ENCODE measurements at regions not wholly inside any gene's neighbourhood (a gene's known extent, or its start where the extent isn't known, plus 50 kb on each side); places are given as distances from the start of the nearest gene placed in this dataset.

GRCh38 chr3:88301996-88302393, 152.2 kb downstream of the C3orf38 start:
- H3K9me2 ChIP-seq (ENCODE audit: insufficient read depth), result peaks cover 5% of the 10 kb centered on the region; the same call in 1 of the 2 replicates
- Mint-ChIP-seq H3K4me1 (peaks cover 13% of the 10 kb centered on the region), H3K9me3 (peaks cover 14% of the 10 kb centered on the region; the same call in 2 of the 3 replicates), H3K27me3 (ENCODE audit: insufficient read depth, low read depth, poor library complexity) (peaks cover 1% of the 10 kb centered on the region), H3K36me3 (ENCODE audit: low read depth) (peaks cover 17% of the 10 kb centered on the region; the same call in 2 of the 3 replicates), H3K4me3 (no peak overlapping the region), H3K27ac (no peak overlapping the region)
- no peak overlapping the region for H3K4me3 ChIP-seq
- no peaks in the 10 kb centered on the region for H4K20me1 ChIP-seq (replicated peaks; ENCODE audit: insufficient read depth)
- no peak overlapping the region for H3K27ac ChIP-seq (ENCODE audit: low read depth)
- TF ChIP-seq CTCF (conservative IDR thresholded peaks at IDR 0.05; ENCODE audit: low read depth in 2 of 2) (no peak), CREB1 (CRISPR knock-in tag; IDR thresholded peaks at IDR 0.05; ENCODE audit: low read depth) (no peak), REST (IDR thresholded peaks at IDR 0.05; ENCODE audit: unreplicated experiment) (no peak), JUNB (IDR thresholded peaks at IDR 0.05; ENCODE audit: unreplicated experiment) (no peak), EZH2 (IDR thresholded peaks at IDR 0.05; ENCODE audit: low read depth, unreplicated experiment) (no peak), ETS1 (IDR thresholded peaks at IDR 0.05) (no peak), STAT1 (IDR thresholded peaks at IDR 0.05; ENCODE audit: unreplicated experiment) (no peak), POLR2AphosphoS5 (IDR thresholded peaks at IDR 0.05; ENCODE audit: low read depth) (no peak), ZNF114 (CRISPR knock-in tag; IDR thresholded peaks at IDR 0.05) (no peak), NANOG (IDR thresholded peaks at IDR 0.05; ENCODE audit: borderline replicate concordance) (no peak), EZH2phosphoT487 (IDR thresholded peaks at IDR 0.05; ENCODE audit: unreplicated experiment) (no peak), ZNF331 (CRISPR knock-in tag; IDR thresholded peaks at IDR 0.05; ENCODE audit: low read depth) (no peak), ZNF462 (CRISPR knock-in tag; IDR thresholded peaks at IDR 0.05) (no peak)
- H3F3A ChIP-seq (replicated peaks; ENCODE audit: low read depth), result no peaks in the 10 kb centered on the region
- ATAC-seq, result no peak
- no peaks in the 10 kb centered on the region for H3K79me2 ChIP-seq (replicated peaks; ENCODE audit: insufficient read depth)
- no peaks in the 10 kb centered on the region for H3K27me3 ChIP-seq (ENCODE audit: insufficient read depth)
- H3K4me2 ChIP-seq, result no peak overlapping the region
- H3K36me3 ChIP-seq (ENCODE audit: insufficient read depth), result no peaks in the 10 kb centered on the region
- H2AFZ ChIP-seq, result no peak overlapping the region
- peaks cover 12% of the 10 kb centered on the region for H3K4me1 ChIP-seq (ENCODE audit: insufficient read depth)
- no peak for DNase-seq (ENCODE audit: low spot score)

Data from GM23338 (cell line).